SK-N-SH (cell line): ENCODE measurements at regions not wholly inside any gene's neighbourhood (a gene's known extent, or its start where the extent isn't known, plus 50 kb on each side); places are given as distances from the start of the nearest gene placed in this dataset.

ENCODE experiments used
- CHD2 ChIP-seq: fragments of 150-350 bp; IDR thresholded peaks from 2 replicates; pipeline ENCODE4 v1.6.1; 2018; ENCODE audit warnings: low read length; ENCODE audit not compliant: partially characterized antibody
- CTCF ChIP-seq: fragments of 200-600 bp; sonication (generic); IDR thresholded peaks from 2 replicates; pipeline ENCODE4 v1.6.1; 2017; ENCODE audit warnings: antibody characterized with exemption, mild to moderate bottlenecking, moderate library complexity
- ELF1 ChIP-seq: IDR thresholded peaks from 2 replicates; pipeline ENCODE4 v1.4.0; 2012
- EZH2phosphoT487 ChIP-seq: fragments of 200-600 bp; sonication (generic); IDR thresholded peaks from 2 replicates; pipeline ENCODE4 v1.6.1; 2017; ENCODE audit warnings: low read depth, mixed run types, mild to moderate bottlenecking, antibody characterized with exemption, moderate library complexity, borderline replicate concordance
- IRF3 ChIP-seq: fragments of 150-350 bp; IDR thresholded peaks from 2 replicates; pipeline ENCODE4 v1.6.1; 2016; ENCODE audit warnings: mild to moderate bottlenecking, low read depth, low read length
- MXI1 ChIP-seq: IDR thresholded peaks from 2 replicates; pipeline ENCODE4 v1.6.1; 2012; ENCODE audit warnings: mild to moderate bottlenecking, low read depth, low read length, improper control_type of control experiment
- NRF1 ChIP-seq: IDR thresholded peaks from 2 replicates; pipeline ENCODE4 v1.6.1; 2012; ENCODE audit warnings: low read depth, mild to moderate bottlenecking, low read length
- POLR2AphosphoS5 ChIP-seq: IDR thresholded peaks from 2 replicates; pipeline ENCODE4 v1.6.1; 2012; ENCODE audit warnings: low read depth, low read length
- RAD21 ChIP-seq: IDR thresholded peaks from 2 replicates; pipeline ENCODE4 v1.6.1; 2012; ENCODE audit warnings: mild to moderate bottlenecking, low read length
- RXRA ChIP-seq: IDR thresholded peaks from 2 replicates; pipeline ENCODE4 v1.4.0; 2012; ENCODE audit warnings: low read depth, mild to moderate bottlenecking, borderline replicate concordance
- SMC3 ChIP-seq: IDR thresholded peaks from 2 replicates; pipeline ENCODE4 v1.6.1; 2012; ENCODE audit warnings: low read depth, low read length, improper control_type of control experiment
- TEAD4 ChIP-seq: IDR thresholded peaks from 2 replicates; pipeline ENCODE4 v1.4.0; 2012; ENCODE audit warnings: mild to moderate bottlenecking, borderline replicate concordance; ENCODE audit not compliant: insufficient read depth
- USF2 ChIP-seq: fragments of 150-350 bp; IDR thresholded peaks from 2 replicates; pipeline ENCODE4 v1.6.1; 2017; ENCODE audit warnings: antibody characterized with exemption, low read length, low read depth, borderline replicate concordance
- ZBTB33 ChIP-seq: IDR thresholded peaks from 2 replicates; pipeline ENCODE4 v1.4.0; 2012; ENCODE audit warnings: low read depth, borderline replicate concordance

DNA sequence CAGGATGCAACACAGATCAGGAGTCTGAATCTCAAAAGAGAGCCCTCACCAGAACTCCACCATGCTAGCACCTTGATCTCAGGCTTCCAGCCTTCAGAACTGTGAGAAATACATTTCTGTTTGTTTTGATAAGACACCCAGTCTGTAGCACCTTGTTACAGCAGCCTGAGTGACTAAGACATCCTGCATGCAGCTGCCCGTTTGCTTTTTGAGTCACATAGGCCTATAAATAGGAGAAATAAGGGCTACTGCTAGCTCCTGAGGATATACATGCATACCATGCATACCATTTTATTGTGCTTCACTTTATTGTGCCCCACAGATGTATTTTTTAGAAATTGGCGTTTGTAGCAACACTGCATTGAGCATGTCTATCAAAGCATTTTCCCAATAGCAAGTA lies 337.8 kb downstream of the CDH2 start:
- TF ChIP-seq CTCF = no peak
- TF ChIP-seq RAD21 = no peak
- TF ChIP-seq POLR2AphosphoS5 = no peak; the same call in 1 of the 2 replicates
- TF ChIP-seq SMC3 = no peak
- peak; percentile 55; the same call in 1 of the 2 replicates for TF ChIP-seq RXRA
- TF ChIP-seq NRF1 = no peak
- no peak for TF ChIP-seq ELF1
- TF ChIP-seq IRF3 = no peak
- no peak for TF ChIP-seq CHD2
- no peak for TF ChIP-seq EZH2phosphoT487
- TF ChIP-seq ZBTB33 = no peak
- peak; percentile 64; the same call in 1 of the 2 replicates for TF ChIP-seq TEAD4
- TF ChIP-seq USF2 = no peak
- TF ChIP-seq MXI1 = no peak
